Activated T-cell treated with anti-CD3 and anti-CD28 coated beads, Interleukin-2, amount 50 U/mL, for 72 hours (primary cell): ENCODE measurements at regions not wholly inside any gene's neighbourhood (a gene's known extent, or its start where the extent isn't known, plus 50 kb on each side); places are given as distances from the start of the nearest gene placed in this dataset.
"Not testable (repeated sequence)": the region's sequence is repeated elsewhere in the genome, so short reads cannot be mapped to it uniquely, and the experiment has no call there.

Experiments used
- ATAC-seq, 2 donors: fragments of 150-1000 bp; cut with Tn5 transposase; replicated peaks in 1 of 2; 2 replicates each; pipeline ENCODE4 v1.10.0; 2021; ENCODE audit warnings: moderate library complexity in 2 of 2, mild to moderate bottlenecking in 1 of 2
- DNase-seq, 2 donors: peaks; one replicate each; pipeline ENCODE4 v3.0.0; 2021 to 2022; ENCODE audit warnings: mixed read lengths in 1 of 2
- H3K27ac Mint-ChIP-seq: one replicate; pipeline ENCODE4 v1.8.0; 2022; ENCODE audit warnings: mild to moderate bottlenecking, moderate library complexity, mixed read lengths
- H3K27me3 Mint-ChIP-seq: one replicate; pipeline ENCODE4 v1.8.0; 2022; ENCODE audit warnings: low read depth, mixed read lengths
- H3K36me3 Mint-ChIP-seq, 2 donors: one replicate each; pipeline ENCODE4 v1.8.0; 2022; ENCODE audit warnings: mixed read lengths in 2 of 2, mild to moderate bottlenecking in 1 of 2; ENCODE audit not compliant: insufficient read depth in 2 of 2
- H3K4me1 Mint-ChIP-seq: one replicate; pipeline ENCODE4 v1.8.0; 2022; ENCODE audit warnings: low read depth, mixed read lengths
- H3K4me3 Mint-ChIP-seq, 2 donors: one replicate each; pipeline ENCODE4 v1.8.0; 2022; ENCODE audit warnings: mild to moderate bottlenecking in 2 of 2, mixed read lengths in 2 of 2, moderate library complexity in 2 of 2
- H3K9me3 Mint-ChIP-seq, 2 donors: one replicate each; pipeline ENCODE4 v1.8.0; 2022; ENCODE audit warnings: mixed read lengths in 2 of 2

DNA sequence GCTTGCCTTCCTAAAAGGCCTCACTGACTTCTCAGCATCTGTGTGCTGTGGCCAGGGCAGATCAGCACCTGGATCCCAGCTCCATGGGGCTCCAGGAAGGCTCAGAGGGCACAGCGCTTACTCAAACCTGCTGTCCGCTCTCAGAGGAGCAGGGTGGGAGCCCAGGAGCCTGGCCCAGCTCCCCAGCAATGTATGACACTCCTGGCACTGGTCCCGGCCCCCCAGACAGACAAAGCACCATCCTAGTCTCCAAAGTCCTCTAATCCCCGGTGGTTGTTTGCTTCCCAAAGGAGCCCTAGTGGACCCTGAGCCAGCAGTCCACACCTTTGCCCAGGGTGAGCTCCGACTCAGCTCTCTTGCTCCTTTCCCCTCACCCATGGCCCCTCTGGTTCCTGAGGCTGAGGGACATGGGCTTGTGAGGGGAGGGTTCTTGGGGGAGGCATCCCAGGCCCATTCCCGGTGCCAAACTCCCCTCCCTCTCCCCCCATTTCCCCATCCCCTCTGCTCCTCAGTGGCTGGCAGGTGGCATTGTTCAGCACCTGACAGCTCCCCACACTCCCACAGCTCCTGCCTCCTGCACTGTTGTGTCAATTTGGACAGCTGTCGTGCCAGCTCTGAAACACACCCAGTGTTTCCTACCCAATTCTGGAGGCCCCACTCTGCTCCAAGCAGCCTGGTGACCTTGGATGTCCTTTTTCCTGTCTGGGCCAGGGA is 164.3 kb downstream of the TRIM43 start:
- not testable (repeated sequence) for DNase-seq, H3K4me3 Mint-ChIP-seq, H3K36me3 Mint-ChIP-seq, H3K9me3 Mint-ChIP-seq, H3K4me1 Mint-ChIP-seq, ATAC-seq, H3K27me3 Mint-ChIP-seq, H3K27ac Mint-ChIP-seq

DNA sequence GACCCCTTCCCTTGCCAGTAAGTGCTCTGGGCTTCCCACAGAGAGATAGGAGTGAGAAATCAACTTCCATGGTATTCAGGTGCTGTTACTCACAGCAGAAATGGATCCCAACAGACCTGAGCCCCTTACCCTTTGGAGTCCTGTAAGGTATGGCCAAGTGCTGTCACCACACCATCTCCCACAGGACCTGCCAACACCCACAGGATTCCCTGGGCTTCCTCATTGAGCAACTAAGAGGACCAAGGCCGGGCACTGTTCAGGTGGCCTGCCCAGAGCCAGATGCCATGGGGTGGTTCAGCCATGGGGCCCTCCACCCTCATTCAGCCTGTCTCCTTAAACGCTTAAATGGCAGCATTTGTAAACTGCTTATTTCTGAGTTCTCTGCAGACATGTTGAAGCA is 166.2 kb downstream of the TRIM43 start:
- Mint-ChIP-seq H3K27ac (no peak overlapping the region), H3K36me3 (no peaks in the 10 kb centered on the region), H3K4me3 (no peak overlapping the region), H3K4me1 (no peaks in the 10 kb centered on the region), H3K27me3 (no peaks in the 10 kb centered on the region), H3K9me3 (no peaks in the 10 kb centered on the region)
- DNase-seq: no peak
- ATAC-seq: no peak

DNA sequence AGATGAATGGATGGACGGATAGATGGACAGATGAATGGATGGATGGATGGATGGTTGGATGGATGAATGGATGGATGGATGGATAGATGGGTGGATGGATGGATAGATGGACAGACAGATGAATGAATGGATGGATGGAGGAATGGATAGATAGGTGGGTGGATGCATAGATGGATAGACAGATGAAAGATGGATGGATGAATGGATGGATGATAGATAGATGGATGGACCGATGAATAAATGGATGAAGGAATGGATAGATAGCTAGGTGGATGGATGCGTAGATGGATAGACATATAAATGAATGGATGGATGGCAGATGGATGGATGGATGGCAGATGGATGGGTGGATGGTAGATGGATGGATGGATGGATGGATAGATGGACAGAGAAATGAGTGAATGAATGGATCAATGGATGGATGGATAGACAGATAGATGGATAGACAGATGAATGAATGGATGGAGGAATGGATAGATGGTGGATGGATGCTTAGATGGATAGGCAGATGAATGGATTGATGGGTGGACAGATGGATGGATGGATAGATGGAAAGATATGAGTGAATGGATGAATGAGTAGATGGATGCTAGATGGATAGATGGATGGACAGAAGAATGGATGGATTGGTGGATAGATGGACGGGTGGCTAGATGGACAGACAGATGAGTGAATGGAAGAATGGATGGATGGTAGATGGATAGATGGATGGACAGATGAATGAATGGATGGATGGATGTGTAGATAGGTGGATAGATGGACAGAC is 167.9 kb downstream of the TRIM43 start:
- no peak for DNase-seq
- H3K4me1 Mint-ChIP-seq: no peaks in the 10 kb centered on the region
- no peak for ATAC-seq
- no peak overlapping the region for H3K27ac Mint-ChIP-seq
- H3K27me3 Mint-ChIP-seq: no peaks in the 10 kb centered on the region
- H3K36me3 Mint-ChIP-seq: no peaks in the 10 kb centered on the region
- H3K4me3 Mint-ChIP-seq: no peak overlapping the region
- H3K9me3 Mint-ChIP-seq: no peaks in the 10 kb centered on the region

DNA sequence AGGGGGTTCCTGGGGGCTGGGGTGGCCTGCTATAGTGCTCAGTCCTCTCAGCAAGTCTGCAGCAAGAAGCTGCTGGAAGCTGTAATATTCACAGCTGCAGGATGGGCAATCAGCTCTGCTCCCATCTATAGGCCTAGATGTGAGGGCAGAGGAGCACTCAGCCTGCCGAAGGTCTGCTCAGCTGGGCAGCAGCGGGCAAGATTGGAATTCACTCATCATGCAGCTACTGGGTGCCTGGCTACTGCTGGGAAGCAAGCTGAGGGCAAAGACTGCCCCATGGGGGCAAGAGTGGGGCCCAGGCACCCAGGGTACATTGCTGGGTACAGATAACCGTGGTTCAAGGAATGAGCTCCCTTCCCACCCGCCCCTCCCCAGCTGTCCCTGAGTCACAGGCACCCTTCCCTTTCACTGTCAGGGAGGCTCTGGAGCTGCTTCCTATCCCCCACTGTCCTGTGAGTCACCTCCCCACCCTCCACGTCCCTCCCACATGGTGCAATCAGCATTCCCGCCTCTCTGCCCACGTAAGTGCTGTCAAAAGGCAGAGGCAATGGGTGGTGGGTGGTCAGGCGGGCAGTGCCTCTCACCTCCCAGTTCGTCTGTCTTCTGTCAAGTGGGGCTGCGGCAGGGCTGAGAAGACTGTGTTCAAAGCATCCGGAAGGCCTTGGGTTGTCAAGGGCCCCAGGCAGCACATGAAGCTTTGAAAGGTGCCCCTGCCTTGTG is 169.2 kb downstream of the TRIM43 start:
- H3K9me3 Mint-ChIP-seq: no peaks in the 10 kb centered on the region

DNA sequence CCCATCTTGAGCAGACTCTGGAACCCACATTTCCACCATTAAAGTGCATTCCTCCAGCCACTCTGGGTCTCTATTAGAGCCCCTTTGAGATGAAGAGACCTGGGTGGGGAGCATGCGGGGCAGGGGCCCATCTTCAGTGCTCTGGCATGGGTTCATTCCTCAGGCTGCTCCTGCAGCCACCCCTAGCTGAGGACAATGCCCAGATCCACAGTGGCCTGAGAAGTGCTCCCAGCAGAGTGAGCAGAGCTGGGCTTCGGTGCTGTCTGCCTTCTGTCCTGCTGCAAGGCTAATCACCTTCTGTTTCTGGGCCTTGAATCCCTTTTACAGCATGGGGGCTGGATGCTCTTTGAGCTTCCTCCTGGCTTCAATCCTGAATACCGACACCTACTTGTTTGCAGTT is 169.8 kb downstream of the TRIM43 start:
- H3K4me3 Mint-ChIP-seq: no peak overlapping the region
- H3K36me3 Mint-ChIP-seq: no peaks in the 10 kb centered on the region
- H3K4me1 Mint-ChIP-seq: no peaks in the 10 kb centered on the region
- no peak for ATAC-seq
- H3K27me3 Mint-ChIP-seq: no peaks in the 10 kb centered on the region
- H3K9me3 Mint-ChIP-seq: no peaks in the 10 kb centered on the region
- DNase-seq: no peak
- no peak overlapping the region for H3K27ac Mint-ChIP-seq

More for the DNA sequence above, 169.2 kb downstream of the TRIM43 start:
- no peak for ATAC-seq
- no peaks in the 10 kb centered on the region for H3K27me3 Mint-ChIP-seq
- no peak overlapping the region for H3K27ac Mint-ChIP-seq
- H3K4me3 Mint-ChIP-seq: no peak overlapping the region
- DNase-seq: no peak
- no peaks in the 10 kb centered on the region for H3K4me1 Mint-ChIP-seq
- no peaks in the 10 kb centered on the region for H3K36me3 Mint-ChIP-seq

DNA sequence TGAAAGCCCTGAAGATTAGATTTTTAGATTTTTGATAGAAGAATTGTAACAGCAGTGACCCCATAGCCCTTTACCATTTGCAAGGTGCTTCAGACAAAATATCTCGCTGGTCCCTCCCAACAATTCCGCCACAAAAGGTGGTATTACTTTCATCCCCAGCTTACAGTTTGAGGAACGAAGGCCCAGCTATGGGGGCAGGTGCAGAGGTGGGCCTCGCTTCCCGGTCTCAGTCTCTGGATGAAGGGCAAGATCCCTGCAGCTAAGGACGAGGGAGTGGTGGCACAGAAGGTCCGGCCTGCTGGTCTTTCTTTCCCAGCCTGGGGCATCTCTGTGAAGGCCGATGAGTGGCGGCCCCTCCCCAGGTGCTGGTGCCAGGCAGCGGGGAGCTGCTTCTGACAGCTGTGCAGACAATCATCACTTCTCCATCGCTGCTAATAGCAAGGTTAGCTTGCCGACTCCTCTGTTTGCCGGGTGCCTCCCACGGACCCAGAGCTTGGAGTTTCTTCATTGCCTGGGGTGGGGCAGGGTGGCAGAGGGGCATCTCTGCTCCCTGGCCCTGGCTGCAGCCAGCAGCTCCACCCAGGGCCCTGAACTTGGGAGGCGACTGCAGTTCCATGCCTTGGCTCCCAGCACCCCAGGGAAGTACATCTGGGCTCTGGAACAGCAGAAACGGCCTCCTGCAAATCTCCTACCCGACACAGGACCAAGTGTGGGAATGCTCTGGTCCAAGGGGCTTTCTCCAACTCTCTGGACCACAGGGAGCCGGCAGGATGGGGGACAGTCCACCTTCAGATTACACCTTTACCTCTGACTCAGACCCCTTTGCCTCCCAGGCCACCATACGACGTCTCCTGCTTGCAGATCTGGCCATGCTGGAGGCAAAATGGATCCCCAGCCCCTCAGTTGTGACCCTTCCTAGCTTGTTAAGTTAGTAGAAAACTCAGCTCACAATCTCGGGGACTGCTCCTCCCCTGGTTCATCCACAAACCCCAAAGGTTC is 170.5 kb downstream of the TRIM43 start:
- not testable (repeated sequence) for H3K4me1 Mint-ChIP-seq, H3K27me3 Mint-ChIP-seq, H3K9me3 Mint-ChIP-seq, ATAC-seq, H3K36me3 Mint-ChIP-seq, H3K27ac Mint-ChIP-seq, DNase-seq, H3K4me3 Mint-ChIP-seq

DNA sequence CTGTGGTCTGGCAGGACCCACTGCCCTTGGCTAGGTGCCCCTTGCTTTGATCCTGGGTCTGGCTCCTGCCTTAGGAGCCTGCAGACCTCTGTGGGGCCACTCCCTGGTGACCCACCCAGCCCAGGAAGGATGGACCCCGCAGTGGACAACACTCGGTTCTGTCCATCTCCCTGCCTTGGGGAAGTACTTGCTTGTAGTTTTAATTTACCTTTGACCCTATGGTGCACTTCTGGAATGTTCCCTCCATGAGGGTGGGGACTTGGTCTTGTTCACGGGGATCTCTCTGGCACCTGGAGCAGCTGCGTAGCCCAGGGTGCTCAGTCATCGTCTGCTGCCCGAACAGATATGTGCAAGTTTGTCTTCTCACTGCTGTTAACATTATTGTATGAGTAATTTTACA is 171.3 kb downstream of the TRIM43 start:
- not testable (repeated sequence) for H3K9me3 Mint-ChIP-seq, H3K4me3 Mint-ChIP-seq, H3K36me3 Mint-ChIP-seq, H3K27ac Mint-ChIP-seq, H3K4me1 Mint-ChIP-seq, ATAC-seq, H3K27me3 Mint-ChIP-seq, DNase-seq

DNA sequence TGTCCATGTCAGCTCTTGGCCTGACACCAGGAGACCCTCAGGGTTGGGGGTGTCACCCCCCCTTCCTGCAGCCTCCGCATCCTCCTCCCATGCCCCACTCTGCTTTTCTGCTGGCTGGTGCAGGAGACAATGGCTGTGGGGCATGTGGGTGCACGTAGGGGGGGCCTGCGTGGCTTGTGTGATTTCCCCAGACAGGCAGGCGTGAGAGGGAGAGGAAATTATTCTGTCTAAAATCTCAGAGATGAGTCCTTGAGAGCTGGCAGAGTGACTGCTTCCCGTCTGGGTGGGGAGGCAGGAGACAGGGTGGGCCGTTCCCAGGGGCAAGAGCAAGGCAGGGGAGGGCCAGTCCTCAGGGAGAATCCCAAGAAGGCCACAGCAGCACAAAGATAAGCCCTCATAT is 173.2 kb downstream of the TRIM43 start:
- not testable (repeated sequence) for H3K4me1 Mint-ChIP-seq, H3K27me3 Mint-ChIP-seq, H3K9me3 Mint-ChIP-seq, ATAC-seq, H3K27ac Mint-ChIP-seq, DNase-seq, H3K36me3 Mint-ChIP-seq, H3K4me3 Mint-ChIP-seq

DNA sequence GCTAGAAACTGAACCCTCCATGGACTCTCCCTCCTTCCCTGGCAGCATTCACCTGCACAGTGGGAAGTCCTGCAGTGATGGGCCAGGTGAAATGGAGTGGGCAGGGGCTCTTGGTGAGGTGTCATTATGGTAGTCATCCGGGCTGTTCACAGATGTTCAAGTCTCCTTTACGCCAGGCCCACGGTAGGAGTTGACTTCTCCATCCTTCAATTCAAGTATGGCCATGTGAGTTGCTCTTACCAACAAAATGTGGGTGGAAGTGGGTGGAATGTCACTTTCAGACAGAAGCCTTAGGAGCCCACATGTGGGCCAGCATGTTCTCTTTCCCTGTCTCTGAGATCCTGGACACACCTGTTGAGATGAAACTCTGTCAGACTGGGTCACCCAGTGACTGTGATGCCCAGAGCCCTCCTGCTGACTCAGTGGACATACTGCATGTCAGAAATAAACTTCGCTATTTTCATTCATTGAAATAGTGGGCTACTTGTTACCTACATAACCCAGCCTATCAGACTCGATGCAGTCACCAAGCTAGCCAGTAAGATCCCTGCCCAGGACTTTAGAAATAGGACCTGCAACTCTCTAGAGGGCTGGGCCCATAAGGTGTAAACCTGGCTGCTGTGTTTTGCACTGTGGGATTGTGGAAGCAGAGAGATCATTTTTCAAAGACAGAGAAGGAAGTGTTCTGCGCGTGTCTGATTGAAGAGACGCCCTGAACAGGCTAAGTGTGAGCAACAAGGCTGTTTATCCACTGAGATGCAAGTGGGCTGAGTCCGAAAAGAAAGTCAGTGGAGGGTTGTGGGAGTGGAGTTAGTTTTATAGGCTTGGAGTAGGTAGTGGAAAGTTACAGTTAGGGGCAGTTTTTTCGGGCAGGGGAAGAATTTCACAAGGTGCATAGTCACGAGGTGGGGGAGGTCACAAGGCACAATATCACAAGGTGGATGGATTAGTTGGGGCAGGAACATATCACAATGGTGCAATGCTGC is 174.4 kb downstream of the TRIM43 start:
- not testable (repeated sequence) for H3K9me3 Mint-ChIP-seq

DNA sequence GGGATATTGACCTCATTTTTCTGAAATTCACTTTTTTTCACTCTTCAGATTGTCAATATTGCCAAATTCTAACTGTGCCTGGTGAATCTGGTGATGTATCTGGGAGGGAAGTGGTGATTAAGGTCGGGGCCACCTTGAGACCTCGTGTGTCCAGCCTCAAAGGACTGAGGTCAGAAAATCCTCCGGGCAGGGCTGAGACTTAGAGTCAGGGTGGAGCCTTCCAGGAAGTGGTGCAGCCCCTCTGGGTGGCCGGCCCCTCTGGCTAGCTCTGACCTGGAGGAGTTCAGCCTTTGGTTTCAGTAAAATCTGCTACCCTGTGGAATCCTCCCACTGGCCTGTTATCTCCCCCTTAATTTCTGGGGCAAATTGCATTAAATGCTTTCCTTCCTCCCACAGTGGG is 175.7 kb downstream of the TRIM43 start:
- H3K4me1 Mint-ChIP-seq, H3K9me3 Mint-ChIP-seq, H3K27me3 Mint-ChIP-seq, DNase-seq, ATAC-seq, H3K4me3 Mint-ChIP-seq, H3K36me3 Mint-ChIP-seq, H3K27ac Mint-ChIP-seq: not testable (repeated sequence)

More for the DNA sequence above, 174.4 kb downstream of the TRIM43 start:
- DNase-seq, H3K27ac Mint-ChIP-seq, H3K4me3 Mint-ChIP-seq, ATAC-seq, H3K36me3 Mint-ChIP-seq, H3K27me3 Mint-ChIP-seq, H3K4me1 Mint-ChIP-seq: not testable (repeated sequence)

DNA sequence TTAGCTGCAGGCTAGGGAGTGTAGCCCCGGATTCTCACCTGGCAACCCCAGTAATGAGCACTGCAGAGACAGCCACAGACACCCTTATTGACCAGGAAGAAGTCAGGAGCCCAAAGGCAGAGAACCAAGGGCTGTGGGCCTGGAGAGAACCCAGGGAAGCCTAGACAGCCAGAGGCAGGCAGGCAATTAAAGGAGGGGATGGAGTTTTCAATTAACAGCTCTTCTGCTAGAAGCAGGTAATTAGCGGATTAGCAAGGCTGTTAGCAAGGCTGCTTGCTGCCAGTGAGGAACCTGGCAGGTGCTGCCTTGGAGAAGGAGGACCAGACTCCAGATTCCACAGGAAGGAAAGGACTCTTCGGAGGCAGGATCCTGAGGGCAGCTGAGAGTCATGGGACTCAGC is 176.1 kb downstream of the TRIM43 start:
- not testable (repeated sequence) for H3K36me3 Mint-ChIP-seq, H3K9me3 Mint-ChIP-seq, DNase-seq, H3K4me1 Mint-ChIP-seq, ATAC-seq, H3K27ac Mint-ChIP-seq, H3K27me3 Mint-ChIP-seq, H3K4me3 Mint-ChIP-seq

DNA sequence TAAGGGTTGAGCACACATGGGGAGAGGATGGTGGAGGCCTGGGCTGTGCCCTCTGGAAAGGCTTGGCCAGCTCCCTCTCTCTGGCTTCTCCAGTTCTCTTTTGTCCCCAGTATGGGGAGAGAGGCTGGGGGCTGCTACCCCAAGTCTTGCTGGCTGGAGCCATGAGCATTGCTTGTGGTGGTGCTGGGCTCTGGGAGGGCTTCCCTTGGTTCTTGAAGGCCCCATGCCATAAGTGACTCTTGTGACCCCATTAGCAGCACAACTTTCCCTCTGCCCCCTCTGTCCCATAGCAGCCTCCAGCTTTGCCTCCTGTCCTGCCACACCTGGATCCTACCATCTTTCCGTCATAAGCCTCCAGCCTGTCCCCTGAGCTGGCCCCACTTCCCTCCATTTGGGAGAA is 177.5 kb downstream of the TRIM43 start:
- H3K27me3 Mint-ChIP-seq, H3K27ac Mint-ChIP-seq, H3K9me3 Mint-ChIP-seq, H3K4me3 Mint-ChIP-seq, H3K36me3 Mint-ChIP-seq, DNase-seq, H3K4me1 Mint-ChIP-seq, ATAC-seq: not testable (repeated sequence)
